Spleen (tissue), 7 donors: ENCODE measurements at regions not wholly inside any gene's neighbourhood (a gene's known extent, or its start where the extent isn't known, plus 50 kb on each side); places are given as distances from the start of the nearest gene placed in this dataset.

Experiments
- POLR2A ChIP-seq, 3 donors: fragments of 450-650 bp; IDR thresholded peaks; one replicate each; pipeline ENCODE4 v1.5.1; 2017; ENCODE audit warnings: antibody characterized with exemption in 3 of 3, mild to moderate bottlenecking in 1 of 3
- TF ChIP-seq, protein P1 (sequence below), 11 experiments: fragments of 200-600 bp in 7 of 11; fragments of 450-650 bp in 4 of 11; sonication (generic) in 4 of 11; IDR thresholded peaks in 8 of 11; conservative IDR thresholded peaks in 3 of 11; 1 replicate in 7 of 11; 2 replicates in 4 of 11; pipeline versions ENCODE4 v1.4.0 to v1.8.0; 2016 to 2021; ENCODE audit warnings: antibody characterized with exemption in 11 of 11, inconsistent platforms in 4 of 11, mild to moderate bottlenecking in 1 of 11
- donor health status: DM: no; HTN: no; CAD: no; lungs with moderate emphysema.
- donor health status: DM: no; HTN: no; CAD: no.
- donor health status: DM: no; HTN: no; CAD: no.

DNA sequence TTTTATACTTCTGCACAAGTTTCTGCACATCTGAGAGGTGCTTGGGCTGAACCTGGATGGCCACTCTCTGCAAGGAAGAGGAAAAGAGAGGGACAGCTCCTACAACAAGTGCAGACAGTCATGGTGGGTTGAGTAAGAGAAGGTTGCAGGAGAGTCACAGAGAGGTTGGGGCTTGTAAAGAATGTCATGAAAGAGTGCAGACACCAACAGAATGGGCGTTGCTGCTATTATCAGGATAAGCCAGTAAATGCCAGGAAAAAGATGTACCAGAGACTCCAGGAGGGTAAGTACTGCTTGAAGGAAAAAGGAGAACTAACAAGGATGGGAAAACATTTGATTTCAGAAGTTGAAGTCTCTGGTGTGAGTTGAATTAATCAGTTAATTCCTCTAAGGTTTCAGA, 77.8 kb upstream of the NRP1 start:
- TF ChIP-seq, protein P1, sequence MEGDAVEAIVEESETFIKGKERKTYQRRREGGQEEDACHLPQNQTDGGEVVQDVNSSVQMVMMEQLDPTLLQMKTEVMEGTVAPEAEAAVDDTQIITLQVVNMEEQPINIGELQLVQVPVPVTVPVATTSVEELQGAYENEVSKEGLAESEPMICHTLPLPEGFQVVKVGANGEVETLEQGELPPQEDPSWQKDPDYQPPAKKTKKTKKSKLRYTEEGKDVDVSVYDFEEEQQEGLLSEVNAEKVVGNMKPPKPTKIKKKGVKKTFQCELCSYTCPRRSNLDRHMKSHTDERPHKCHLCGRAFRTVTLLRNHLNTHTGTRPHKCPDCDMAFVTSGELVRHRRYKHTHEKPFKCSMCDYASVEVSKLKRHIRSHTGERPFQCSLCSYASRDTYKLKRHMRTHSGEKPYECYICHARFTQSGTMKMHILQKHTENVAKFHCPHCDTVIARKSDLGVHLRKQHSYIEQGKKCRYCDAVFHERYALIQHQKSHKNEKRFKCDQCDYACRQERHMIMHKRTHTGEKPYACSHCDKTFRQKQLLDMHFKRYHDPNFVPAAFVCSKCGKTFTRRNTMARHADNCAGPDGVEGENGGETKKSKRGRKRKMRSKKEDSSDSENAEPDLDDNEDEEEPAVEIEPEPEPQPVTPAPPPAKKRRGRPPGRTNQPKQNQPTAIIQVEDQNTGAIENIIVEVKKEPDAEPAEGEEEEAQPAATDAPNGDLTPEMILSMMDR (IDR thresholded peaks at IDR 0.05 in 8 of 11, conservative IDR thresholded peaks at IDR 0.05 in 3 of 11): no peak
- TF ChIP-seq POLR2A (IDR thresholded peaks at IDR 0.05): no peak
